Heart left ventricle (tissue), 13 donors: ENCODE measurements at regions not wholly inside any gene's neighbourhood (a gene's known extent, or its start where the extent isn't known, plus 50 kb on each side); places are given as distances from the start of the nearest gene placed in this dataset.

Experiments used
- CTCF ChIP-seq, 12 donors: fragments of 200-600 bp; sonication (generic) in 4 of 12; IDR thresholded peaks; one replicate each; pipeline versions ENCODE4 v1.5.0 to v1.8.0; 2018 to 2022; ENCODE audit warnings: antibody characterized with exemption in 12 of 12, mild to moderate bottlenecking in 5 of 12
- POLR2A ChIP-seq, 2 donors: fragments of 450-650 bp; IDR thresholded peaks; one replicate each; pipeline ENCODE4 v1.6.1; 2017; ENCODE audit warnings: antibody characterized with exemption in 2 of 2, mild to moderate bottlenecking in 2 of 2, moderate library complexity in 2 of 2
- donor health status: ischemic (EF 13 %, LVEDD 7.1; RV severe dilation, severe dysfunction).
- donor health status: DM: no; HTN: yes; CAD: no.
- donor health status: DM: no; HTN: no; CAD: no.
- donor health status: ischemic (EF 25% LVEDD 6.9; RV normal size, moderate dysfunction).
- donor health status: ischemic (EF 25% LVEDD 5.7; RV mildly dilated, moderate dysfunction).
- donor health status: ischemic (EF 35%, LVEDD 5.7; RV mildly dilated, moderate dysfunction).
- donor health status: nonischemic (EF 11% LVEDD 7.7; RV severe dilation, severe dysfunction).
- donor health status: DM: yes; HTN: yes; CAD: no.
- donor health status: PGD.
- donor health status: ischemic (EF 29% LVEDD 5.4; RV normal size, mild dysfunction).
- donor health status: nonischemic (EF 23%, LVEDD 6.1; RV moderate dilation, normal function).

- TF ChIP-seq POLR2A (IDR thresholded peaks at IDR 0.05) (no peak), CTCF (IDR thresholded peaks at IDR 0.05) (no peak)
Measured at GRCh38 chr5:56346044-56346710, 113.0 kb upstream of the ANKRD55 start.
